Fibroblast of villous mesenchyme (primary cell): ENCODE measurements at regions not wholly inside any gene's neighbourhood (a gene's known extent, or its start where the extent isn't known, plus 50 kb on each side); places are given as distances from the start of the nearest gene placed in this dataset.

Experiments used
- DNase-seq: peaks from one replicate; pipeline ENCODE4 v3.0.0-alpha.2; 2010; ENCODE audit warnings: low read depth
- H3K4me3 ChIP-seq: 2 replicates; pipeline ENCODE4 v1.5.1; 2011; ENCODE audit warnings: low read depth, mild to moderate bottlenecking, low read length
- TF ChIP-seq, protein P1 (sequence below): IDR thresholded peaks from 2 replicates; pipeline ENCODE4 v1.5.1; 2012; ENCODE audit warnings: low read depth, mild to moderate bottlenecking, low read length; ENCODE audit not compliant: insufficient read depth

DNA sequence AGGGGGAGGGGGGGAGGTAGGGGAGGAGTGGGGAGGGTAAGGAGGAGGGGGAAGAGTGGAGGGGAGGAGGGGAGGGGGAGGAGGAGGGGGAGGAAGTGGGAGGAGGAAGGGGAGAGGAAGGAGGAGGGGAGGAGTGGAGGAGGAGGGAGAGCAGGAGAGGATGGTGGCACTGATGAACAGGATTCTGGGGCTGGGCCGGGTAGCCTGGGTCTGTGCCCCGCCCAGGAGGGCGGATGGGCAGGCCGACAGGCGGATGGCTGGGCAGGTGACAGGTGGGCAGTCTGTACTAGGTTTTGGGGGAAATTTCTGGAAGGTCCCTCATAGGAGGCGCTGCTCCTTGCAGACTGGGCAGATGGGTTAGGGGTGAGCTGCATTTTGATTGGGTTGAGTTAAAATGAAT lies 66.0 kb upstream of the ADRA2C start:
- no peak for DNase-seq
- TF ChIP-seq, protein P1, sequence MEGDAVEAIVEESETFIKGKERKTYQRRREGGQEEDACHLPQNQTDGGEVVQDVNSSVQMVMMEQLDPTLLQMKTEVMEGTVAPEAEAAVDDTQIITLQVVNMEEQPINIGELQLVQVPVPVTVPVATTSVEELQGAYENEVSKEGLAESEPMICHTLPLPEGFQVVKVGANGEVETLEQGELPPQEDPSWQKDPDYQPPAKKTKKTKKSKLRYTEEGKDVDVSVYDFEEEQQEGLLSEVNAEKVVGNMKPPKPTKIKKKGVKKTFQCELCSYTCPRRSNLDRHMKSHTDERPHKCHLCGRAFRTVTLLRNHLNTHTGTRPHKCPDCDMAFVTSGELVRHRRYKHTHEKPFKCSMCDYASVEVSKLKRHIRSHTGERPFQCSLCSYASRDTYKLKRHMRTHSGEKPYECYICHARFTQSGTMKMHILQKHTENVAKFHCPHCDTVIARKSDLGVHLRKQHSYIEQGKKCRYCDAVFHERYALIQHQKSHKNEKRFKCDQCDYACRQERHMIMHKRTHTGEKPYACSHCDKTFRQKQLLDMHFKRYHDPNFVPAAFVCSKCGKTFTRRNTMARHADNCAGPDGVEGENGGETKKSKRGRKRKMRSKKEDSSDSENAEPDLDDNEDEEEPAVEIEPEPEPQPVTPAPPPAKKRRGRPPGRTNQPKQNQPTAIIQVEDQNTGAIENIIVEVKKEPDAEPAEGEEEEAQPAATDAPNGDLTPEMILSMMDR, result no peak

DNA sequence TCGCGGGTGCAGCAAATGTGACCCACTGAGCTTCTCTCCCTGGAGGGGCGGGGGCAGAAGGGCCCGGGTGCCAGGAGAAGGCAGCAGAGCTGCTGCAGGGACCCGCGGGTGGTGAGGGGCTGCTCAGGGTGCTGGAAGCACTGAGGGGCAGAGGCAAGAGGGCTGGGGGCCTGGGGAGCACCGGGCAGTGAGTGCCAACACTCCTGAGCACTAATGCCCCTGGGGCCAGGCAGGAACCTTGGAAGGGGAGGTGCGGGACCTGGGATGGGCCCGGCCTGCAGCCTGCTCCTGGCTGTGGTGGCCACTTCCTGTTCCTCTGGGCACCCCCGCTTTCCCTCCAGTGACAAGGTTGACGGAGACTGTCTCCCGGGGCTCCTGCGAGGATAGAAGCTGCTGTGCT lies 66.5 kb upstream of the ADRA2C start:
- TF ChIP-seq, protein P1, result no peak
- DNase-seq, result no peak
- no peak overlapping the region for H3K4me3 ChIP-seq

More for the DNA sequence above, 66.0 kb upstream of the ADRA2C start:
- H3K4me3 ChIP-seq, result no peak overlapping the region

DNA sequence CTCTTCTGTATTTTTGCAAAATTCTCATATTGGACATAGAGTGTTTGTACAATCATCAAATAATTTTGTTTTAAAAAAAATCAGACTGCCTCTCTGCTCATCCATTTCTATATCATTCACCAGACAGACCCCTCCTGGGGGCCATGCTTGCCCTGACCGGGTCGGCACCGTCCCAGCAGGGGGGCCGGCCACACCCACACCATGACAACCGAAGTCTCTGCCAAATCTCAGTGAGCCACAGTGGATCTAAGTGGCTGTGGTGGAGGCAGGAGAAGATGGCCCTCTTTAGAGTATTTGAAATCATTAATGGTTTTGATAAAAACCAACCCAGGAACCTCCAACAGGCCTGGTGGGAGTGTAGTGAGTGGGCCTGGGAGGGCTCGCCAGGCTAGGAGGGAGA lies 66.9 kb upstream of the ADRA2C start:
- H3K4me3 ChIP-seq, result no peak overlapping the region
- no peak for DNase-seq
- TF ChIP-seq, protein P1, result no peak

DNA sequence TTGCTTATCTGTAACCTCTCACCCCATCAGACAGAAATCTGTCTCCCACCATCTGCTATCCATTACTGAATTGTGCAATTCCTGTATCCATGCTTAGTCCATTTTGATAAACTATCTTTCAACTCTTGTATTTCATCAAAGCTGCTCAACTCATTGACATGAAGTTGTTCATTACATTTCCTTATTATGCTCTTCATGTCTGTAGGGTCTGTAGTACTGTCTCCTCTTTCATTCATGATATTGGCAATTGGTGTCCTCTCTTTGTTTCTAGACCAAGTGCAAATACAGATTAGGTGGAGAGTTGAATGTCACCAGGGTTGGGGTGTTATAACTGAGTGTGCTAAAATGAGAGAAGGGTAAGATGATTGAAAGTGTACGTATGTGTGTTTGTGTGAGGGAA lies 69.2 kb upstream of the ADRA2C start:
- H3K4me3 ChIP-seq, result no peak overlapping the region
- TF ChIP-seq, protein P1, result no peak
- DNase-seq, result no peak

DNA sequence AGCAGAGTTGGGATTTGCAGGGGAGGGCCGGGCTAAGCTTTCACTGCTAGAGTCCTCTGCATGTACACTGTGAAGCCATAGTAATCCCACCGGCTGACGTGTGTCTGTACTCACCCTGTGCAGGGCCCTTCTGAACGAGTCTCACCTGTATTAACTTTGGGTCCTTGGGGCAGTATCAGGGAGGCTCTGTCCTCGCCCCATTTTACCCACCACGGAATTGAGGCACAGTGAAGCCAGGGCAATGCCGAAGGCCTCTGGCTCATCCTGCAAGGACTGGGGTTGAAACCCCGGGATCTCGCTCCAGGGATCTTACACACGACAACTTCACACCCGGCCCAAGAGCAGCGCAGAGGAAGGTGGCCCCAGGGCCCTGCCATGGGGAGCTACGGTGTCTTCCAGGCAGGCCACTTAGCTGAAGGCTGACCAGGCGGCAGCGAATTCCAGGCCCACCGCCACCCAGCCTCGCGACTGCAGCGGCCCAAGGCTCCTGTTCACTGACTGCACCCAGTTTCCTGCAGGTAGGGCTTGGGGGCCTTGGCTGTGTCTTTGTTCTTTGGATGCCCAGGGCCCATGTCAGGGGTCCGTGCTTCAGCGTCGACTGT lies 75.5 kb upstream of the ADRA2C start:
- TF ChIP-seq, protein P1, result no peak
- DNase-seq, result no peak

DNA sequence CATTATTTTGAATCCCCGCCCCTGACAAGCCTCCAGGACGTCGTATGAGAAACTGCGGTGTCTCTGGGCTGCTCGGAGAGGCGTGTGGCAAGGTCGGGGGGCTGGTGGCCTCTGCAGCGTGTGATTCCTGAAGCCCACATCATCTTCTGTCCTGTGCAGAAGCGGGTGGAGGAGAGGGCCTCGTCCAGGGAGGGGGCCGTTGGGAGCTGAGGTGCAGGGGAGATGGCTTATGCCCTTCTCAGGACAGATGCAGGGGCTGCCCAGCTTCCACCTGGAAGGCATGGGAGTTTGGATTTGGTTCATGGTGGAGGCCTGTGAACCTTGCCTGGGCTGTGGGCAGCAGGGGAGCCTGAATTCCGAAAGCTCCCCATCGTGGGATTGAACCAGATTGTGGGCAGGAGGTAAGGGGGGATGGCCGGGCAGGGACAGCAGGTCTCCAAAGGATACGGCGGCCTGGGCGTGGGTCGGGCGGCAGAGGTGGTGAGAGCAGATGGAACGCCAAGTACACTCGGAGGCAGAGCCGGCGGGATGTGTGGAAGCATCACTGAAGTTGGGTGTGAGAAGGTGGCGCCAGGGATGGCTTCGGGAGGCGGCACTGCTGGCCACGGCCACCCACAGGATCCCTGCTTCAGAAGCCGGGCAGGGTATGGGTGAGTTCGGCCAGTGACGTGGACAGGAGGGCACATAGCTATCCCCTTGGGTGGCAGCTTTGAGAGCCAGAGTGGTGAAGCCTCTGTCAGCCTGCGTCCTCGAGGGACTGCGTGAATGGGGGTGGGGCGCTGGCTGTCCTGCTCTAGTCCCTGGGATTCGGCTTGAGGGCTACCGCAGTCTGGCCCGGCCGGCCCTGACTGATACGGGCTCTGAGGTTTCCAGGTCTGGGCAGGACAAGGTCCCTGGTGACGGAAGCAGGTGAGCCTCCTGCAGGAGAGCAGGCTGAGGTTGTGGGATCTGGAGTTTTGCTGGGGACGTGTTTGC lies 76.3 kb upstream of the ADRA2C start:
- TF ChIP-seq, protein P1, result no peak
- DNase-seq, result no peak
- H3K4me3 ChIP-seq, result no peak overlapping the region

More for the DNA sequence above, 75.5 kb upstream of the ADRA2C start:
- H3K4me3 ChIP-seq, result no peak overlapping the region
